ENCODE measurements at regions not wholly inside any gene's neighbourhood (a gene's known extent, or its start where the extent isn't known, plus 50 kb on each side); places are given as distances from the start of the nearest gene placed in this dataset.

DNA sequence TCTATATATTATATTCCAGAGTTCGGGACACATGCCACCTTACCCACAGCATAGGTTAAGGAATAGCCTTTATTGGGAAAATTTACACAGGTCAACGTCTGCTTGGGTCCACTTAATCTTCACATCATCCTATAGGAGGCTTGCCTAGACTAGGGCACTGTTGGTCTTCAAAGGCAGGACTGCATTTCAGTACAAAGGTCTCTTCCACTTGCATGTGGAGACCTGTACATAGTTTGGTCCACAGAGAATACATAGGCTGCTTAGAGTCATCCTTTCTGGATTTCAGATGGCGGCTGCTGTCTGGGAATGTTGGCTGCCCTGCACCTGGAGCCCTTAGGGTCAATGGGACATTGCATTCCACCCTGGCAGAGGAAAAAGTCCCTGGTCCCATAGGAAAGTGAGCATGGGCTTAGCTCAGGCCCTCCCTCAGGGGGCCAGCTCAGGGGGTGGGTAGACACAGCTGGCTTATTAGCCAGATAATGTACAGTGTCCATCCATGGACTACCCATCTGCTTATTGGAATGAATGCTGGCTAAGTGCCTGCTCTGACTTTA, 75.3 kb upstream of the TGFBR2 start:
- no peak for ATAC-seq
- TF ChIP-seq ZNF70 (CRISPR knock-in tag; IDR thresholded peaks at IDR 0.05) (no peak), TCF4 (CRISPR knock-in tag; IDR thresholded peaks at IDR 0.05; ENCODE audit: borderline replicate concordance) (no peak), ZFP3 (CRISPR knock-in tag; IDR thresholded peaks at IDR 0.05) (no peak), ESRRG (CRISPR knock-in tag; IDR thresholded peaks at IDR 0.05) (no peak), GLIS3 (CRISPR knock-in tag; IDR thresholded peaks at IDR 0.05) (no peak), ARNTL (CRISPR knock-in tag; IDR thresholded peaks at IDR 0.05; ENCODE audit: borderline replicate concordance, low read depth) (no peak), CSDC2 (CRISPR knock-in tag; IDR thresholded peaks at IDR 0.05) (no peak), BACH2 (CRISPR knock-in tag; IDR thresholded peaks at IDR 0.05; ENCODE audit: borderline replicate concordance) (no peak), PPARA (CRISPR knock-in tag; IDR thresholded peaks at IDR 0.05; ENCODE audit: borderline replicate concordance) (no peak), ZC3H10 (CRISPR knock-in tag; IDR thresholded peaks at IDR 0.05) (no peak), RARB (CRISPR knock-in tag; IDR thresholded peaks at IDR 0.05) (no peak), SNAI2 (CRISPR knock-in tag; IDR thresholded peaks at IDR 0.05) (no peak), TOX (CRISPR knock-in tag; IDR thresholded peaks at IDR 0.05; ENCODE audit: borderline replicate concordance) (no peak)
- TF ChIP-seq, protein P1, sequence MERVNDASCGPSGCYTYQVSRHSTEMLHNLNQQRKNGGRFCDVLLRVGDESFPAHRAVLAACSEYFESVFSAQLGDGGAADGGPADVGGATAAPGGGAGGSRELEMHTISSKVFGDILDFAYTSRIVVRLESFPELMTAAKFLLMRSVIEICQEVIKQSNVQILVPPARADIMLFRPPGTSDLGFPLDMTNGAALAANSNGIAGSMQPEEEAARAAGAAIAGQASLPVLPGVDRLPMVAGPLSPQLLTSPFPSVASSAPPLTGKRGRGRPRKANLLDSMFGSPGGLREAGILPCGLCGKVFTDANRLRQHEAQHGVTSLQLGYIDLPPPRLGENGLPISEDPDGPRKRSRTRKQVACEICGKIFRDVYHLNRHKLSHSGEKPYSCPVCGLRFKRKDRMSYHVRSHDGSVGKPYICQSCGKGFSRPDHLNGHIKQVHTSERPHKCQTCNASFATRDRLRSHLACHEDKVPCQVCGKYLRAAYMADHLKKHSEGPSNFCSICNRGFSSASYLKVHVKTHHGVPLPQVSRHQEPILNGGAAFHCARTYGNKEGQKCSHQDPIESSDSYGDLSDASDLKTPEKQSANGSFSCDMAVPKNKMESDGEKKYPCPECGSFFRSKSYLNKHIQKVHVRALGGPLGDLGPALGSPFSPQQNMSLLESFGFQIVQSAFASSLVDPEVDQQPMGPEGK (CRISPR knock-in tag; IDR thresholded peaks at IDR 0.05; ENCODE audit: borderline replicate concordance), result no peak
- TF ChIP-seq, protein P2, sequence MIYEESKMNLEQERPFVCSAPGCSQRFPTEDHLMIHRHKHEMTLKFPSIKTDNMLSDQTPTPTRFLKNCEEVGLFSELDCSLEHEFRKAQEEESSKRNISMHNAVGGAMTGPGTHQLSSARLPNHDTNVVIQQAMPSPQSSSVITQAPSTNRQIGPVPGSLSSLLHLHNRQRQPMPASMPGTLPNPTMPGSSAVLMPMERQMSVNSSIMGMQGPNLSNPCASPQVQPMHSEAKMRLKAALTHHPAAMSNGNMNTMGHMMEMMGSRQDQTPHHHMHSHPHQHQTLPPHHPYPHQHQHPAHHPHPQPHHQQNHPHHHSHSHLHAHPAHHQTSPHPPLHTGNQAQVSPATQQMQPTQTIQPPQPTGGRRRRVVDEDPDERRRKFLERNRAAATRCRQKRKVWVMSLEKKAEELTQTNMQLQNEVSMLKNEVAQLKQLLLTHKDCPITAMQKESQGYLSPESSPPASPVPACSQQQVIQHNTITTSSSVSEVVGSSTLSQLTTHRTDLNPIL (CRISPR knock-in tag; IDR thresholded peaks at IDR 0.05; ENCODE audit: low read depth), result no peak
- TF ChIP-seq, protein P3, sequence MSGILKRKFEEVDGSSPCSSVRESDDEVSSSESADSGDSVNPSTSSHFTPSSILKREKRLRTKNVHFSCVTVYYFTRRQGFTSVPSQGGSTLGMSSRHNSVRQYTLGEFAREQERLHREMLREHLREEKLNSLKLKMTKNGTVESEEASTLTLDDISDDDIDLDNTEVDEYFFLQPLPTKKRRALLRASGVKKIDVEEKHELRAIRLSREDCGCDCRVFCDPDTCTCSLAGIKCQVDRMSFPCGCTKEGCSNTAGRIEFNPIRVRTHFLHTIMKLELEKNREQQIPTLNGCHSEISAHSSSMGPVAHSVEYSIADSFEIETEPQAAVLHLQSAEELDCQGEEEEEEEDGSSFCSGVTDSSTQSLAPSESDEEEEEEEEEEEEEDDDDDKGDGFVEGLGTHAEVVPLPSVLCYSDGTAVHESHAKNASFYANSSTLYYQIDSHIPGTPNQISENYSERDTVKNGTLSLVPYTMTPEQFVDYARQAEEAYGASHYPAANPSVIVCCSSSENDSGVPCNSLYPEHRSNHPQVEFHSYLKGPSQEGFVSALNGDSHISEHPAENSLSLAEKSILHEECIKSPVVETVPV (CRISPR knock-in tag; IDR thresholded peaks at IDR 0.05), result no peak

DNA sequence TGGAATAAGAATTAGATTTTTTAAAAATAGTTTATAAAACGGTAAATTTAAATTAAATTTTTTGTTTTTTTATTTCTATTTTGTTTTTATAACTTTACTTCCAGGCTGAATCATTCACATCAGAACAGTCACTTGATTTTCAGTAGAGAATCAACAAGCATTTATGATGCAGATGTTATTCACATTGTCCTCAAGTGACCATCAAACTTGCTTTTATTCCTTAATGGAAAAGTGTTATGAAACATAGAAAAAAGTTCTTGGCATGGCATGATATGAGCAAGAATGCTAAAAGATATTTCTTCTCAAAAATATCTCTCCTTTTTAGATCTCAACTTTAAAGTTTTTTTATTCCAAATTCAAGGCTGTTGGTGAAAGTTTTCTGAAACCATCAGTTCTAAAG, 70.9 kb upstream of the TGFBR2 start:
- no peak for ATAC-seq
- TF ChIP-seq ESRRG (CRISPR knock-in tag; IDR thresholded peaks at IDR 0.05) (no peak), ZNF565 (CRISPR knock-in tag; conservative IDR thresholded peaks at IDR 0.05; ENCODE audit: low read depth) (no peak), ZNF8 (CRISPR knock-in tag; IDR thresholded peaks at IDR 0.05) (no peak), SNAI2 (CRISPR knock-in tag; IDR thresholded peaks at IDR 0.05) (no peak), TCF4 (CRISPR knock-in tag; IDR thresholded peaks at IDR 0.05; ENCODE audit: borderline replicate concordance) (no peak), ARNTL (CRISPR knock-in tag; IDR thresholded peaks at IDR 0.05; ENCODE audit: borderline replicate concordance, low read depth) (no peak), CSDC2 (CRISPR knock-in tag; IDR thresholded peaks at IDR 0.05) (no peak), ZNF70 (CRISPR knock-in tag; IDR thresholded peaks at IDR 0.05) (no peak), PPARA (CRISPR knock-in tag; IDR thresholded peaks at IDR 0.05; ENCODE audit: borderline replicate concordance) (no peak), ISL1 (CRISPR knock-in tag; IDR thresholded peaks at IDR 0.05) (no peak)
- TF ChIP-seq, protein P4, sequence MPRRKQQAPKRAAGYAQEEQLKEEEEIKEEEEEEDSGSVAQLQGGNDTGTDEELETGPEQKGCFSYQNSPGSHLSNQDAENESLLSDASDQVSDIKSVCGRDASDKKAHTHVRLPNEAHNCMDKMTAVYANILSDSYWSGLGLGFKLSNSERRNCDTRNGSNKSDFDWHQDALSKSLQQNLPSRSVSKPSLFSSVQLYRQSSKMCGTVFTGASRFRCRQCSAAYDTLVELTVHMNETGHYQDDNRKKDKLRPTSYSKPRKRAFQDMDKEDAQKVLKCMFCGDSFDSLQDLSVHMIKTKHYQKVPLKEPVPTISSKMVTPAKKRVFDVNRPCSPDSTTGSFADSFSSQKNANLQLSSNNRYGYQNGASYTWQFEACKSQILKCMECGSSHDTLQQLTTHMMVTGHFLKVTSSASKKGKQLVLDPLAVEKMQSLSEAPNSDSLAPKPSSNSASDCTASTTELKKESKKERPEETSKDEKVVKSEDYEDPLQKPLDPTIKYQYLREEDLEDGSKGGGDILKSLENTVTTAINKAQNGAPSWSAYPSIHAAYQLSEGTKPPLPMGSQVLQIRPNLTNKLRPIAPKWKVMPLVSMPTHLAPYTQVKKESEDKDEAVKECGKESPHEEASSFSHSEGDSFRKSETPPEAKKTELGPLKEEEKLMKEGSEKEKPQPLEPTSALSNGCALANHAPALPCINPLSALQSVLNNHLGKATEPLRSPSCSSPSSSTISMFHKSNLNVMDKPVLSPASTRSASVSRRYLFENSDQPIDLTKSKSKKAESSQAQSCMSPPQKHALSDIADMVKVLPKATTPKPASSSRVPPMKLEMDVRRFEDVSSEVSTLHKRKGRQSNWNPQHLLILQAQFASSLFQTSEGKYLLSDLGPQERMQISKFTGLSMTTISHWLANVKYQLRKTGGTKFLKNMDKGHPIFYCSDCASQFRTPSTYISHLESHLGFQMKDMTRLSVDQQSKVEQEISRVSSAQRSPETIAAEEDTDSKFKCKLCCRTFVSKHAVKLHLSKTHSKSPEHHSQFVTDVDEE (CRISPR knock-in tag; IDR thresholded peaks at IDR 0.05), result no peak
- TF ChIP-seq, protein P5, sequence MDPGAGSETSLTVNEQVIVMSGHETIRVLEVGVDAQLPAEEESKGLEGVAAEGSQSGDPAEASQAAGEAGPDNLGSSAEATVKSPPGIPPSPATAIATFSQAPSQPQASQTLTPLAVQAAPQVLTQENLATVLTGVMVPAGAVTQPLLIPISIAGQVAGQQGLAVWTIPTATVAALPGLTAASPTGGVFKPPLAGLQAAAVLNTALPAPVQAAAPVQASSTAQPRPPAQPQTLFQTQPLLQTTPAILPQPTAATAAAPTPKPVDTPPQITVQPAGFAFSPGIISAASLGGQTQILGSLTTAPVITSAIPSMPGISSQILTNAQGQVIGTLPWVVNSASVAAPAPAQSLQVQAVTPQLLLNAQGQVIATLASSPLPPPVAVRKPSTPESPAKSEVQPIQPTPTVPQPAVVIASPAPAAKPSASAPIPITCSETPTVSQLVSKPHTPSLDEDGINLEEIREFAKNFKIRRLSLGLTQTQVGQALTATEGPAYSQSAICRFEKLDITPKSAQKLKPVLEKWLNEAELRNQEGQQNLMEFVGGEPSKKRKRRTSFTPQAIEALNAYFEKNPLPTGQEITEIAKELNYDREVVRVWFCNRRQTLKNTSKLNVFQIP (CRISPR knock-in tag; IDR thresholded peaks at IDR 0.05; ENCODE audit: borderline replicate concordance, low read depth), result no peak

DNA sequence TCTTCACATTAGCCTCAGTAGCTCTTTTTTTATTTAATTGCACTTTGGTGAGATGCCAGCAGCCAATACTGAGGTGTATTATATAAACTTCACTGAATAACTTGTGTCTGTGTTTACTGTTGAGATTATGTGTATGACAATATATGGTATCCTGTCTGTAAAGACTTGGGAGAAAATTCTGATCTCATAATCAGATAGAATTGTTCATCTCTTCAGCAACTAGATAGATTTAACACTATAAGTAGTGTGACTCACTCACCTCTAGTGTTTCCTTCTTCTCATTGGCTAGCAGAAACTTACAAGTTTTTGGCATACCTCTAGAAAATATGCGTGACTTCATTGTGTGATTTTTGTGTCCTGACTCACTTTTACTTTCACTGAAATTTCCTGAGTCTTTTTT, 67.6 kb upstream of the TGFBR2 start:
- TF ChIP-seq ISL1 (CRISPR knock-in tag; IDR thresholded peaks at IDR 0.05) (peak; percentile 61), TCF4 (CRISPR knock-in tag; IDR thresholded peaks at IDR 0.05; ENCODE audit: borderline replicate concordance) (no peak)
- peak; percentile 93 for ATAC-seq

Data from SK-N-SH treated with all-trans-retinoic acid at 6 μM for 48 hours (cell line).